GM18498 (cell line): ENCODE measurements at regions not wholly inside any gene's neighbourhood (a gene's known extent, or its start where the extent isn't known, plus 50 kb on each side); places are given as distances from the start of the nearest gene placed in this dataset.

Experiments used
- ATAC-seq: cut with Tn5 transposase; IDR thresholded peaks from one replicate; pipeline ENCODE4 v1.9.1; 2021; ENCODE audit warnings: mild to moderate bottlenecking, moderate library complexity; ENCODE audit not compliant: unreplicated experiment

- ATAC-seq = no peak
Measured at GRCh38 chr2:125041846-125042245, 1016.8 kb downstream of the CNTNAP5 start.

- ATAC-seq = no peak
Measured at GRCh38 chr2:125042727-125043126, 1017.6 kb downstream of the CNTNAP5 start.

GRCh38 chr2:125070726-125071505 is 1045.8 kb downstream of the CNTNAP5 start:
- ATAC-seq = no peak

DNA sequence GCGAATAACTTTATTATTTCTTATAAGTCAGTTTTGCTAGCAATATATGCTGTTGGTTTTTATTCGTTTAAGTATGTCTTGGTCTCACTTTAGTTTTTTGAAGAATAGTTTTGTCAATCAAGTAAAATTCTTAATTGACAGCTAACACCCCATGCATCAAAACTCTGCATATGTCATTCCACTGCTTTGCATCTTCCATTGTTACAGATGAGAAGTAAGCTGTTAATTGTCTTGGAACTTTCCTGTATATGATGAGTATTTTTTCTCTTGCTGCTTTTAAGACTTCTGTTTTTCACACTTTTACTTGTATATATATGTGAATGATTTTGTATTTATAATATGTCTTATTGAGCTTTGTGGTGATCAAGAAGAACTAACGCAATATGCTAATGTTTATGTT is 1048.4 kb downstream of the CNTNAP5 start:
- ATAC-seq = no peak

DNA sequence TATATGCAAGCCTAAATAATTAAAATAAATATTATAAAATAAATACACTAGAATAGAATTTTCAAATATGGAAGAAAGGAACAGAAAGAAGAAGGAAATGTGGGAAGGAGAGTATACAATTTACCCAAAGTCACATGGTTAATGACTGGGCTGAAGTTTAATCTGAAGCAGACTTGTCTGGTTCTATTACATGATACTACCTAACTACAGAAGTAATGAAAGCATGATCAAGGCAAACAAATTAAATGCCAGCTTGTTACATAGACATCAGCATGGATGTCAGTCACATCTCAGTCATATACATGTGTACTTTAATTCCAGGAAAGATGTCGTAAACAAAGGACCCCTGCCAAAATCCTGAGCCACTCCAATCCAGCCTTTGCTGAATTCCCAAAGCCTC is 1060.8 kb downstream of the CNTNAP5 start:
- no peak for ATAC-seq

DNA sequence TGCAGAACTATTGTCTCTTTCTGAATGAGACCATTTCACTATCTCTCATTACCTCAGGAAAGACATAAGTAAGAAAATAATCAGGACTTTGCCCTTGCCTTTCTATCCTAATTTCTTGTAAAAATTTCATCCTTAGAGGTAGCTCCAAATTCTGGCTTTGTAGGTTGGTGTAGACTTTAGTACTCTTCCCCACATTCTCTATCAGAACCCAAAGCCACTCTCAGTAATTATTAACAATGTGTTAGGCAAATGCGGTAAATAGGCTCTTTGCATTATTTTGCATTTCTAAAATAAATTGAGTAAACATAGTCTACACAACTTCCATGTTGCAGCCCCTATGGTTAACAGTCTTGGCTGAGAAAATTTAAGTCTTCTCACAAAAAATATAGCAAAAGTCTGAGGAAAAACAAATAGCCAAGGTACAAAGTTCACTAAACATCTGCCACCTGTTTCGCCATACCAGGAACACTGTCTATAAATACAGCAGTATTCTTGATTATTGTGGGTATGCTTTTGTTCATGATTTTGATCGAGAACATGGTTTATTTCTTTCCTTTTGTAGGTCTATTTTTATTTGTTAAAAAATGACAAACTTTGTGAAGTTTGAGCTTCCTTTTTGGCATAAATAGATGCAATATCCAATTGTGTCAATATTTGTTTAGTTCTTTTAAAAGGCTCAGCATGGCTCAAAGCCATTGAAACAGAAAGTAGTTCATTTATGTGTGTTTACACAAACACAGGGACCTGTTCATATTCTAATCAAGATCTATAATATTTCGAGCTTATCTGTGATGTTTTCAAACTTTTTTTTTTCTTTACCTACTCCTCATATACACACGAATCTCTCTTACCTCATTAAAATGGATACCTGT is 1061.5 kb downstream of the CNTNAP5 start:
- ATAC-seq = no peak

GRCh38 chr2:125092276-125093009 is 1067.4 kb downstream of the CNTNAP5 start:
- ATAC-seq = no peak

DNA sequence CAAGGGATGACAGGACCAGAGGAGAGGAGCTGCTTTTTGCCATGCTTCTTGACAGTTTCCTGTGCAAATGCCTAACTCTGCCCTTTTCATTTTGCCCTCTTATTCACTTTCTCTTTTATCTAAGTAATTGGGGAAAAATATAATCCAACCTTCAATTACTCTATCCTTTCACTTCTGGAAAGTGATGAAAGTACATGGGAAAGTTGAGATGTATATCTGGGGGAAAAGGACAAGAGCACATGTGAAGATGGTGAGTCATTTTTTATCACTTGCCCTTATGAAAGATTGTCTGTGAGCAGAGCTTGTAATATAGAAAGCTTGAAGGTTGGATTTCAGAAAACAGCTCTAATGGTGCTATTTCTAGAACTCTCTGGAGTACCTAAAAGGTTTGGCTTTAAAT is 1070.7 kb downstream of the CNTNAP5 start:
- no peak for ATAC-seq

DNA sequence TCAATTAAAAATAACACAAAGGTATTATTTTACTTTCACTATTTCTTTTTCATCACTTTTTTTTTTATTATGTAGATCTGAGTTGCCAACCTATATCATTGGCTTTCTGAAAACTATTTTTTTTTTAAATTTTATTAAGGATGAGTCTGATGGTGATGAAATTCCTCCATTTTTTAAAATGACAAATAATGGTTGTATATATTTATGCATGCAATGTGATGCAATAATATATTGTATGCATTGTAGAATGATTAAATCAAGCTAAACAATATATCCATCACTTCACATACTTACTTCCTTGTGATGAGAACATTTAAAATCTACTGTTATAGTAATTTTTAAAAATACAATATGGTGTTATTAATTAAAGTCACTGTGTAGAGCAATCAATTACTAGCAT is 1081.6 kb downstream of the CNTNAP5 start:
- no peak for ATAC-seq

DNA sequence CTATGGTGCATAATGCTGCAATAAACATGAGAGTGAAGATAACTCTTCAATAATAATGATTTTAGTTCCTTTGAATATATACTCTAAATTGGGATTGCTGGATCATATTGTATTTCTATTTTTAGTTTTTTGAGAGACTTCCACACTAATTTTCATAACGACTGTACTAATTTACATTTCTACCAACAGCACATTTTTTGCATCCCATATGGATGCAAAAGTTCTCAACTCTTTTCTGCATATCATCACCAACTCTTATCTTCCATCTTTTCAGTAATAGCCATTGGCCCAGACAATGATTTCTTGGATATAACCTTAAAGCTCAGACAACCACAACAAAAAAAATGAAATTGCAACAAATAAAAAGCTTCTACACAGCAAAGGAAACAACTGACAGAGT is 1082.4 kb downstream of the CNTNAP5 start:
- no peak for ATAC-seq

DNA sequence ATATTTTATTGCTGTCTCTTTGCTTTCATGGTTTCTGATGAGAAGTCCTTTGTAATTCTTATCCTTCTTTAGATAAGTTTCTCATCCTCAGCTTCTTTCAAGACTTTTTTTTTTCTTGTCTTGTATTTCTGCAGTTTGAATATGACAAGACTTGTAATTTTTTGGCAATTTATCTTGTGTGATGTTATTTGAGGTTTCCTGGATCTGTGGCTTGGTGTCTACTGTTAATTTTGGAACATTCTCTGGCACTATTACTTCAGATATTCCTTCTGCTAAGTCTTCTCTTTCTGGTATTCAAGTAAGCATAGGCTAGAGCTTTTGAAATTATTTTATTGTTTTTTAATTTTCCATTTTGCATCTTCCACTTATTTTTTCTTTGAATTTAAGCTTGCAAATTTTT is 1083.2 kb downstream of the CNTNAP5 start:
- no peak for ATAC-seq

- ATAC-seq = no peak
Measured at GRCh38 chr2:125125902-125126301, 1100.8 kb downstream of the CNTNAP5 start.

- no peak for ATAC-seq
Measured at GRCh38 chr2:125160947-125161346, 1135.9 kb downstream of the CNTNAP5 start.

GRCh38 chr2:125167152-125167551 is 1142.1 kb downstream of the CNTNAP5 start:
- no peak for ATAC-seq

GRCh38 chr2:125167820-125168219 is 1142.7 kb downstream of the CNTNAP5 start:
- ATAC-seq = no peak

DNA sequence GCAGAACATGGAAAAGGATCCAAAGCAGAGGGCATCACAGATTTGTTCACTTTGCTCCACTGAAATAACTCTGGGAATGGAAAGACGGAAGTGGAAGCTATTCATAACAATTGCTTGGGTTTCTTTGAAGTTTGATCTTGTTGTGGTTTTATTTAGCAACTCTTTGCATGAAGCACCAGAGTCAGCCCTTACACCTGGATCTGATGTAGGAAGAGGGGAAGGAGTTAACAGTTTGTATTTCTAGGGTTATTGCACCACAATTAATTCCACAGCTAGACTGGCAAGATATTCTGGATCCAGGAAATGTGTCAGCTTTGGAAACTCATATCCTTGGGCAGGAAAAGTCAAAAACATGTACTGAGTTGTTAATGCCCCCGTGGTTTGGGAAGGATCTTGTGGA is 1143.4 kb downstream of the CNTNAP5 start:
- no peak for ATAC-seq

GRCh38 chr2:125169022-125169763 is 1144.1 kb downstream of the CNTNAP5 start:
- ATAC-seq = no peak

- no peak for ATAC-seq
Measured at GRCh38 chr2:125169764-125170146, 1144.7 kb downstream of the CNTNAP5 start.

DNA sequence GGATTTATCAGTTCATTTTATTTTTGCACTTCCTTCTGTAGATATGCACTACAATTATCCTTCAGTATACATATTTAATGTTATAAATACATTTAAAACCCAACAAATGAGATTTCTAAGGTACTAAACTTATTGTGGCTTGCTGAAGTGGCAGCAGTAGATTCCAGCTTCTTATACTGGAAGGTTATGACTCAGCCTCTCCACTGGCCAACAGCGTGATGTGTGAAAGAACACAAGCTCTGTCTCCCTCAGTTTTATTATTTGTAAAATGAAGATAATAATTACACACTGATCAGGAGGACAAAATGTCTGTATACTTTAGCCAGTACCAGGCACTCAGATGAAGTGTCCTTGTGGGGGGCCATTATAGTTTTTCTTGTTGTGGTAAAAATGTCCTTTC is 1147.1 kb downstream of the CNTNAP5 start:
- no peak for ATAC-seq

- ATAC-seq = no peak
Measured at GRCh38 chr2:125175415-125175814, 1150.3 kb downstream of the CNTNAP5 start.
